ENCODE measurements at regions not wholly inside any gene's neighbourhood (a gene's known extent, or its start where the extent isn't known, plus 50 kb on each side); places are given as distances from the start of the nearest gene placed in this dataset.

- TF ChIP-seq ZBTB6 (tag by site-specific recombination; IDR thresholded peaks at IDR 0.05) (no peak), CTCF (tag by site-specific recombination; IDR thresholded peaks at IDR 0.05) (no peak), ZNF585B (tag by site-specific recombination; IDR thresholded peaks at IDR 0.05) (no peak), KLF1 (tag by site-specific recombination; IDR thresholded peaks at IDR 0.05) (no peak), ELK4 (IDR thresholded peaks at IDR 0.05; ENCODE audit: borderline replicate concordance, low read depth, low read length) (no peak), ZBTB48 (tag by site-specific recombination; IDR thresholded peaks at IDR 0.05) (no peak), ZNF292 (tag by site-specific recombination; IDR thresholded peaks at IDR 0.05; ENCODE audit: borderline replicate concordance, low read depth) (no peak), PBX3 (CRISPR knock-in tag; IDR thresholded peaks at IDR 0.05) (no peak), ZBTB8A (tag by site-specific recombination; IDR thresholded peaks at IDR 0.05) (no peak), ZBTB21 (tag by site-specific recombination; IDR thresholded peaks at IDR 0.05) (no peak), ZNF18 (tag by site-specific recombination; IDR thresholded peaks at IDR 0.05) (no peak)
These were observed 162.2 kb downstream of the ZNF674 start for GRCh38 chrX:46383006-46383405.

All from HEK293 (cell line).